EH (cell line): ENCODE measurements at regions not wholly inside any gene's neighbourhood (a gene's known extent, or its start where the extent isn't known, plus 50 kb on each side); places are given as distances from the start of the nearest gene placed in this dataset.

Experiments
- DNase-seq: peaks from one replicate; pipeline ENCODE4 v3.0.0-alpha.2; 2015; ENCODE audit warnings: low read depth

- no peak for DNase-seq
Observed at GRCh38 chr10:128498378-128498730, 372.1 kb upstream of the MKI67 start.

DNA sequence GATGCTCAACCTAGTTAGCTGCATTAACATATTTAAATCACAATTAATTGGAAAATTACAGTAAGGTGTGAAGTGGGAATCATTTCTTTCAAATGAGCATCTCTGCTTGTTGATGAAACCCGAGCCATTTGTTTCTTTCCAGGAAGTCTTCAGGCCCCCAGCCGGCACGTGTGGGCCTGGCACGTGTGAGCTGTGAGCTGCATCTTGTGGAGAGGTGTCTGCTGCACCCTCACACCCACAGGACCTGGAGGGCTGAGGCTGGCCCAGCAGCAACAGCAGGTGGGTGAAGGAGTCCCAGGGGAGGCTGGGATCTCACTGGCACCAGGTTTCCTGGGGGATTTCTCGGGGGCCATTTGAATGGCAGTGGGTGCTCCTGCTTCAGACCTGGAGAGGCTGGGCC lies 372.5 kb upstream of the MKI67 start:
- no peak for DNase-seq

DNA sequence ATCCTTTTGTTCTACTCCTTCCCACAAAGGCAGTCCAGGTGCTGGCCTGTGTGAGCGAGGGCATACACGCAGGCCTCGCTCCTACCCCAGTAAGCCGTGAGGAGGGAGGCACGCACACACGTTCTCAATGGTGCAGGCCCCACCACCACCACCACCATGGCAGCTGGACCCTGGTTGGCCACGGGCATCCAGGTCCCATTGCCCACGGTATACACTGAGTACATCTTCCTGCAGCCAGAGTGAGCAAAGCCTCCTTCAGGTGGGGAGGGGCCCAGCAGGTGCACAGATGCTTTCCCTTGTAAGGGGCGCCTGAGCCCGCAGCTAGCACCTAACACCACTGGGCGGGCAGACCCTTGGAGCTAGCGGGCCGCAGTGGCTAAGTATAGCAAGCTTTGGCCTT lies 373.3 kb upstream of the MKI67 start:
- no peak for DNase-seq

DNA sequence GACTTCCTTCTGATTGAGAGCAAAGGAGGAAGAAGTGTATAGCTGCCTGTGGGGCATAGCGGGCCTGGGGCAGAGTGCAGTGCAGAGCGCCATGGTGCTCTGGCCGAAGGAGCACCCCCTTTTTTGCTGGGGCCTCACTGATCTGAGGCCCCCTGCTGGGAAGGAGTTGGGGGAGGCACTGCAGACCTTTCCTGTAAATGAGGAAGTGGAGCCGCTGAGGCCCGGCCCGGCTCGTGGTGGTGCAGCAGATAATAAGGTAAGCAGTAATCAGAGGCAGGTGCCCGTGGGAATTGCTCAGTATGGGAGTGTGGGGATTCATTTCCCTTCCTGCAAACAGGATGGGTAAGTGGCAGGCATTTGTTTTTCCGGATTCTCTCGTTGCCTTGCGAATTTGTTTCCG lies 373.7 kb upstream of the MKI67 start:
- DNase-seq, result no peak

DNA sequence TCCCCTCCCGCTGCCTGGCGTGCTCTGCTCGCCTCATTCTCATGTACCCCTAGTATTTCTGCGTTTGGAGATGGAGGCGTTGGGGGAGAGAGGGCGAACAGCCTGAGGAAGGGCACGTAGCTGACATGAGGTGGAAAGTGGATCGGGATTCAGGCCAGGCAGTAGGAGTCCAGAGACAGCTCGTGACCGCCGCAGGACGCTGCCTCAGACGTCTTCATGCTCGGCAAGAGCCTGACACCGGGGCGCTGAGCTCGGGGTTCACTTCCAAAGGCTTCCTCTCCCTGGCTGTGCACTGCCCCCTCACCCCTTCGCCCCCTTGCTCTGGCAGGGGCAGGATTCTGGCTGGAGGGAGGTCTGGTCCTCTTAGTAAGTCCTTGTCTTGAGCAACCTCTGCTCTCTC lies 374.4 kb upstream of the MKI67 start:
- no peak for DNase-seq

DNA sequence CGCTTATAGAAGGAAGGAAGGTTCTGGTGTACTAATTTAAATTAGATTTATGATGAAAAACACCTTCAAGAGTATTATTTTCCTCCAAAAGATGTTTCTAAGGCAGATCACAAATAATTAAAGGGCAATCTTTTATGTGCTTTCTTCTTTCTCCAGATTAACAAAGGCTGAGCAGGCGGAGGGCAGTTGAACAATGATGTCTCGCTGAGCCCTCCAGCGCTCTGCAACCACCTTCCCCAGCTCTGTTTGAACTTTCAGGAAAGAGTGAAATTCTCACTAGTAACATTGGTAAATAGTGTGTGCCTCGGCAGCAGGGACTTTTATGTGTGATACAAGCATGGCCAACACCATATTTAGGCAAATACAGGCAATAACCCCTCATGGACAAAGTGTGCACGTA lies 379.1 kb upstream of the MKI67 start:
- no peak for DNase-seq

DNA sequence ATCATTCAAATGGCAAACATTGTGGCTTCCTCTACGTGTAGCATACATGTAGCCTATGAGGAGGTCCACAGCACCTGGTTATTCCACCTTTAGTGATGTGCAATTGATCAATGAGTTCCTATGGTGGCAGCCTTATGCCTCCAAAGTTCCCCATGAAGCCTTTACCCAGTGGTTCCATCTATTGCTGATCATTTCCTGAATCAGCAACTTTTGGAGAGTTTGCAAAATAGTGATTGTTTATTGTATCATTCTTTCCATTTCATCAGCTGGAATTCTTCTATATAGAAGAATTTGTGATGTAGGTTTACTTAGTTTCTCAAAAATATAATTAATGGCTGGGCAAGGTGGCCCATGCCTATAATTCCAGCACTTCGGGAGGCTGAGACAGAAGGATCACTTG lies 380.2 kb upstream of the MKI67 start:
- DNase-seq, result no peak

GRCh38 chr10:128507066-128507465 lies 380.8 kb upstream of the MKI67 start:
- no peak for DNase-seq

DNA sequence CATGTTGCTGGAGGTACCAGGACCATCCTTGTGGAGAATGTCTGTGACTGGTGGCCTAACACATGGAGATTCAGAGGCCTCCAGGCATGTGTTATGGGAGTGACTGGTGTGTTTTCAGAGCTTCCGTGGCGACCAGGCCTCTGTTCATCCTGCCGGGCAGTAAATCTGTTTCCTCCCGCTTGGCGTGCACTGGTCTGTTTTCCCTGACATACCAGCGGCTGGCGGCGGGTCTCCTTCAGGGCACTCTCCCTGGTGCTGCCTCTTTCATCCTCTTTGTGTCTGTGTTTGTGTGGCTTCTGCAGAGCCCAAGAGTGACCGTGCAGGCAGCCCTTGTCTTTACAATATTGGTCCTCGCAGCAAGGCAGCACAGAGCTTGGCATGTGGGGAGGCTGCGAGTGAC lies 385.1 kb upstream of the MKI67 start:
- no peak for DNase-seq

DNA sequence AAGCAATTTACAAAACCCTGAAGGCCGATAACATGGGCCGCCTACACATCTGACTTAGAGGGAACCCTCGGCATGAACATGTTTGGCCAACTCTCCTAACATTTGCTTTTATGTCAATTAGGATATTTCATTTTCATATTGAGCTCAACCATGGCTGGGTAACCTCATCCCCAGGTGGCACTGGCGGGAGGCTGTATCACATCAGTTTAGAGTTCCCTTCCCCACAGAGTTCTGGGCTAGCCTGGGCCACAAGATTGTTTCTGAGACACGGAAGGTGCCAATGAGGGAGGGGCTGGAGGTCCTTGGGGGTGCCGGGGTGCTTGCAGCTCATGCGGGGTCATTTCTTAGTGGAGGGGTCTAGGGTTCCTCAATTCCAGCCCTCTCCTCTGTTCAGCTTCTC lies 386.5 kb upstream of the MKI67 start:
- DNase-seq, result no peak

DNA sequence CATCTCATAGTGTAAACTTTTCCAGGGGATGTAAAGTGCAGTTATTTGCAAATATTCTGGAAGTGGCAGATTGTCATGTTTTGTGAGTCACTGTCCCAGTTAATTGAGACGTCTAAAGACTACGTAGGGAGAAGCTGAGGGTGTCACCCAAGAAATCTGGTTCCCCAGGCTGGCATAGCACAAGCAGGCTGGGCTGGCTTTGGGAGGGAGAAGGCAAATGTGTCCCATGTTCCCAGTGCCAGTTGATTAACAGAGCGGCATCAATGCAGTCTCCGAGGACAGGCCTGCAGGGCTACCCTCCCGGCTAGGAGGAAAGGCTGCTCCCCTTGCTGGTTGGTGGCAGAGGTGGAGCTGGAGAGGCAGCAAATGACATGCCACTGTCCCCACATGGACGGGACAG lies 388.3 kb upstream of the MKI67 start:
- DNase-seq, result no peak

- DNase-seq, result no peak
Observed at GRCh38 chr10:128516180-128516579, 390.0 kb upstream of the MKI67 start.

GRCh38 chr10:128517167-128517566 lies 390.9 kb upstream of the MKI67 start:
- no peak for DNase-seq

DNA sequence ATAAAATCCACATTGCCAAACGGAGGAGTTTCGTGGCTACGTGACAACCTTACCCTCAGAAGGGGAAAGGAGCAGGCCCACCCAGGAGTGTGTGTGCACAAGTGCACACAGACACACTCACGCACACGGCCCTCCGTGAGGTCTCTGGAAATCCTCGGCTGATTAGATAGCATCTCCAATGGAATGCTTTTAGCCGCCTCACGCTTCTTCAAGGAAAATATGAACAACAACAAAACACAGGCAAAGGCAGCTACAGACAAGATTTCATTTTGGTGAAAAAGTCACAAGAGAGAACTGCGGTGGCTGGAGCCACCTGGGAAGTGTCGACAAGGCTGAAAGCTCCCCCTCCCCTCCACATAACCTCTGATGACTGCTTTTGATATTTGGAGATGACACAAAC lies 391.8 kb upstream of the MKI67 start:
- no peak for DNase-seq

- DNase-seq, result no peak
Observed at GRCh38 chr10:128519581-128519980, 393.4 kb upstream of the MKI67 start.

GRCh38 chr10:128520211-128520815 lies 394.1 kb upstream of the MKI67 start:
- no peak for DNase-seq

GRCh38 chr10:128522551-128523308 lies 396.5 kb upstream of the MKI67 start:
- DNase-seq, result no peak

DNA sequence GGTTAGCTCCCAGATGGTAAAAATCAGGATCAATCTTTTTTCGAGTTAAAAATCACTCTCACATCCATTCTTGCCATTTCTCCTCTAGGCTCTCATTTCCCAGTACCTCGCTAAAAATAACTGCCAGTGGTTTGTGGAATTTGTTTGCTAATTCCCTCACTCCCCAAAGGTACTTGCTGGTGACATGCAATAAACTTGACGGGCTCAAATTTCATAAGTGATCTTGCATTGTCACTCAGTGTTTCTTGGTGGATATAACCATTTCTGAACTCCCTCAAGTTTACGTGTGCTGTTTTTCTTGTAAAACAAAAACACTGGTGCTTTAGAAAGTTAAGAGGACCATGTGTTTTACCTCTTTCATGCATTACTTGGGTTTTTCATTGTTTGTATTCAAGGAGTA lies 399.2 kb upstream of the MKI67 start:
- DNase-seq, result no peak

- DNase-seq, result no peak
Observed at GRCh38 chr10:128525936-128526335, 399.7 kb upstream of the MKI67 start.

GRCh38 chr10:128526791-128527375 lies 400.7 kb upstream of the MKI67 start:
- DNase-seq, result no peak

DNA sequence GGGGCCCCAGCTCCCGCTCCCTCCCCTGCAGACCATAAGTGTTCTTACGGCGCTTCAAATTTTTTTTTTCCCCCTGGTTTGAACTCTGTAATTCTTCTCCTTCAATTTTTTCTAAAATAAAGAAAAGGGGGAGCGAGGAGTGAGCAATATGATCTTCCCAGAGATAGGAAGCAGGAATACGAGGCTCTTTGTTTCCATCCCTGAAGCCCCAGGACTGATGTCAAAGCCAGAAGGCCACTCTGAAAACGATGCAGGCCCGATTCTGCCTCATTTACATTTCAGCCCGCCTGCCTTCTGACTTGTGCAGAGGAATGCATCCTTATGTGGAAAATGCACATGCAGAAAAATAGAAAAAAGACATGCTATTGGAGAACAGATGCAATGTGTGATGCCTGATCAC lies 401.5 kb upstream of the MKI67 start:
- no peak for DNase-seq

- no peak for DNase-seq
Observed at GRCh38 chr10:128528167-128528566, 401.9 kb upstream of the MKI67 start.

DNA sequence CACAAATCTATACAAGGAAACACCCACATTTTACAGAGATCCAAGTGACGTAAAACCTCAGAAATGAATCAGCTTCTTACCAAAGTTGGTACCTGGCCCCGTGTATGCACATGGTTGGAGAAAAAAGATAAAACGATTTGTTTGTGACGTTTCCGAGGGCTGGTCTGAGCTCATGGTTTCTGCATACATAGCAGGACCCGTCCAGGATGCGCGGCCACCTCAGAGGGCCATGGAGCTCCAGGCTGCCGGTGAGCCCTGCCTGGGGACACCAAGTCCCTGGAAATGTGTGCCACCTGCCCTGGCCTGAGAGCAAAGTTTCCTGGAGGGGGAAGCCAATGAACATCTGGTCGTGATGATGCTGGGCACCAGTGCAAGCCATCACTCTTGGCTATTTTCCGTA lies 402.6 kb upstream of the MKI67 start:
- no peak for DNase-seq

GRCh38 chr10:128529225-128529624 lies 403.0 kb upstream of the MKI67 start:
- DNase-seq, result no peak
